Ammon's horn (tissue), 1 donor: ENCODE measurements at regions not wholly inside any gene's neighbourhood (a gene's known extent, or its start where the extent isn't known, plus 50 kb on each side); places are given as distances from the start of the nearest gene placed in this dataset.
"Not testable (repeated sequence)": the region's sequence is repeated elsewhere in the genome, so short reads cannot be mapped to it uniquely, and the experiment has no call there.

Source experiments
- DNase-seq: peaks from one replicate; pipeline ENCODE4 v3.0.0-alpha.2; 2016; ENCODE audit warnings: low spot score

GRCh38 chr2:215889240-215889969 lies 123.9 kb downstream of the MREG start:
- not testable (repeated sequence) for DNase-seq

GRCh38 chr2:215888680-215889079 lies 124.7 kb downstream of the MREG start:
- no peak for DNase-seq

- DNase-seq: no peak
These were observed 126.0 kb downstream of the MREG start for GRCh38 chr2:215887303-215887702.

- no peak for DNase-seq
These were observed 127.3 kb downstream of the MREG start for GRCh38 chr2:215886022-215886421.

- DNase-seq: no peak
These were observed 127.8 kb downstream of the MREG start for GRCh38 chr2:215885536-215885935.

GRCh38 chr2:215884451-215885087 lies 128.8 kb downstream of the MREG start:
- no peak for DNase-seq

- no peak for DNase-seq
These were observed 129.6 kb downstream of the MREG start for GRCh38 chr2:215883799-215884198.

GRCh38 chr2:215882689-215883088 lies 130.7 kb downstream of the MREG start:
- no peak for DNase-seq

GRCh38 chr2:215881582-215881981 lies 131.8 kb downstream of the MREG start:
- no peak for DNase-seq

- DNase-seq: no peak
These were observed 132.4 kb downstream of the MREG start for GRCh38 chr2:215880970-215881369.

- no peak for DNase-seq
These were observed 133.1 kb downstream of the MREG start for GRCh38 chr2:215879977-215880940.

- DNase-seq: no peak
These were observed 134.0 kb downstream of the MREG start for GRCh38 chr2:215879331-215879730.

GRCh38 chr2:215878476-215879063 lies 134.8 kb downstream of the MREG start:
- no peak for DNase-seq

- DNase-seq: no peak
These were observed 136.5 kb downstream of the MREG start for GRCh38 chr2:215876937-215877238.

- no peak for DNase-seq
These were observed 137.0 kb downstream of the MREG start for GRCh38 chr2:215876139-215876936.

- no peak for DNase-seq
These were observed 138.9 kb downstream of the MREG start for GRCh38 chr2:215874418-215874817.

- no peak for DNase-seq
These were observed 142.4 kb downstream of the MREG start for GRCh38 chr2:215870986-215871385.

GRCh38 chr2:215870088-215870490 lies 143.3 kb downstream of the MREG start:
- no peak for DNase-seq

GRCh38 chr2:215868846-215869543 lies 144.4 kb downstream of the MREG start:
- no peak for DNase-seq

- DNase-seq: no peak
These were observed 146.7 kb downstream of the MREG start for GRCh38 chr2:215866606-215867005.

- no peak for DNase-seq
These were observed 149.7 kb downstream of the MREG start for GRCh38 chr2:215863687-215864086.
